ENCODE measurements at regions not wholly inside any gene's neighbourhood (a gene's known extent, or its start where the extent isn't known, plus 50 kb on each side); places are given as distances from the start of the nearest gene placed in this dataset.
A peak's percentile ranks its signal among the peaks of the same experiment; 100 is the strongest.

DNA sequence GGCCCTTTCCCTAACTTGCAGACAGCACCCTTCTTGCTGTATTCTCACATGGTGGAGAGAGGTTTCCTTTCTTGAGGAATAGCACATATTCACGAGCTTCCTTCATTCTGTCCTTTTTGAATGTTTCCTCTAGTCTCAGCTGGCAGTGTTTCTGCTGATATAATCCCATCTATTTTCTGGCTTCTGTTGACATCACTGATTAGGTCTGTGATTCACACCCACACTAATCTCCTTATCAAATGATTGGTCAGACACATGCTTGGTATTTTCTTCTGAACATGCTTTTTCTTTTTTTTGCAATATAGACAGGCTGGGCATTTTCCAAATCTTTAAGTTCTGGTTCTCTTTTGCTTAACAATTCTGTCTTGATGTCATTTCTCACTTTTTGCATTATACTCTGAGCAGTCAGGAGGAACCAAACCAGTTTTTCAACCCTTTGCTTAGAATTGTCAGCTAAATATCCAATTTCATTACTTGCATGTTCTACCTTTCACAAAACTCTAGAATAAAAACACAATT lies 65.4 kb downstream of the OXSM start:
- no peak for DNase-seq (ENCODE audit: low read depth)
- TF ChIP-seq, protein P1, sequence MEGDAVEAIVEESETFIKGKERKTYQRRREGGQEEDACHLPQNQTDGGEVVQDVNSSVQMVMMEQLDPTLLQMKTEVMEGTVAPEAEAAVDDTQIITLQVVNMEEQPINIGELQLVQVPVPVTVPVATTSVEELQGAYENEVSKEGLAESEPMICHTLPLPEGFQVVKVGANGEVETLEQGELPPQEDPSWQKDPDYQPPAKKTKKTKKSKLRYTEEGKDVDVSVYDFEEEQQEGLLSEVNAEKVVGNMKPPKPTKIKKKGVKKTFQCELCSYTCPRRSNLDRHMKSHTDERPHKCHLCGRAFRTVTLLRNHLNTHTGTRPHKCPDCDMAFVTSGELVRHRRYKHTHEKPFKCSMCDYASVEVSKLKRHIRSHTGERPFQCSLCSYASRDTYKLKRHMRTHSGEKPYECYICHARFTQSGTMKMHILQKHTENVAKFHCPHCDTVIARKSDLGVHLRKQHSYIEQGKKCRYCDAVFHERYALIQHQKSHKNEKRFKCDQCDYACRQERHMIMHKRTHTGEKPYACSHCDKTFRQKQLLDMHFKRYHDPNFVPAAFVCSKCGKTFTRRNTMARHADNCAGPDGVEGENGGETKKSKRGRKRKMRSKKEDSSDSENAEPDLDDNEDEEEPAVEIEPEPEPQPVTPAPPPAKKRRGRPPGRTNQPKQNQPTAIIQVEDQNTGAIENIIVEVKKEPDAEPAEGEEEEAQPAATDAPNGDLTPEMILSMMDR (IDR thresholded peaks at IDR 0.05; ENCODE audit: low read length, missing control alignments), result no peak
- no peak overlapping the region for H3K4me3 ChIP-seq (replicated peaks; ENCODE audit: low read depth, low read length)

DNA sequence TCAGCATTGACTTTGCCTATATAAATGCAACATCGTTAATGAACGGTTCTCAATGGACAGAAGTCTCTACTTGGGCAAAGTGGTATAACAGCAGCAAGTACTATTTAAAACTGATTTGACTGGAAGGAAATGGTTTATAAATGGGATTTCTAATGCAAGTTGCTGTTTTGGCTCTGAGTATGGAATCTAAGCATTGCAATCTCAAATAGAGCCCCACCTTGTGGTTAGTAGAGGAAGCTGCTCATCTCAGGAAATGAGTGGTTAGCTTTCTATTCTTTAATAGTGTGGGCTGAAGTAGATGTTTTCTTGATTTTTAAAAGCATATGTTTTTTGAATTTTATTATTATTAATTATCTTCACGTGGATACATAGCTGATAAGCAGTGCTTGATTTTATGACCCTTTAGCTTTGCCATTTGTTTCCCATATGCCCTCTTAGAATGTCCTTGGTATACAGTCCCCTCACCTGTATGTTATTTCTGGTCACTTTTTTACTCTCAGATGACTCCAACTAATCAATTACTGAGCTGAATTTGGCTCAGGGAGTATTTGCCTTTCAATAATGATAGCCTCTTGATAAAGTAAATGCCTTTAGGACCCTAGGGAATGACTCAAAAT lies 67.1 kb downstream of the OXSM start:
- TF ChIP-seq, protein P1 (IDR thresholded peaks at IDR 0.05; ENCODE audit: low read length, missing control alignments), result peak; percentile 95
- DNase-seq (ENCODE audit: low read depth), result peak; percentile 74
- no peak overlapping the region for H3K4me3 ChIP-seq (replicated peaks; ENCODE audit: low read depth, low read length)

DNA sequence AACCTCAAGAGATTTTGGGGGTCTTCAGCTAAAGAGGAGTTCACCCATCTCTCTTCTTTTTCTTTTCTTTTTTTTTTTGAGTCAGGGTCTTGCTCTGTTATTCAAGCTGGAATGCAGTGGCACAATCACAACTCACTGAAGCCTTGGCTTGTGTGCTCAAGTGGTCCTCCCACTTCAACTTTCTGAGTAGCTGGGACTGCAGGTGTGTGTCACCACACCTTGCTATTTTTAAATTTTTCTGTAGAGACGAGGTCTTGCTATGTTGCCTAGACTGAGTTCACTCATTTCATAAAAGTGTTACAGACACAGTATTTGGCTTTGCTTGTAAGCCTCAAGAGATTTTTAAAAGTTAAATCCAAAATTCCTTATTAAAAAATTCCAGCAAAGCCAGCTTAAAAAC lies 71.7 kb downstream of the OXSM start:
- DNase-seq (ENCODE audit: low read depth), result no peak
- H3K4me3 ChIP-seq (replicated peaks; ENCODE audit: low read depth, low read length), result no peak overlapping the region
- TF ChIP-seq, protein P1 (IDR thresholded peaks at IDR 0.05; ENCODE audit: low read length, missing control alignments), result no peak

DNA sequence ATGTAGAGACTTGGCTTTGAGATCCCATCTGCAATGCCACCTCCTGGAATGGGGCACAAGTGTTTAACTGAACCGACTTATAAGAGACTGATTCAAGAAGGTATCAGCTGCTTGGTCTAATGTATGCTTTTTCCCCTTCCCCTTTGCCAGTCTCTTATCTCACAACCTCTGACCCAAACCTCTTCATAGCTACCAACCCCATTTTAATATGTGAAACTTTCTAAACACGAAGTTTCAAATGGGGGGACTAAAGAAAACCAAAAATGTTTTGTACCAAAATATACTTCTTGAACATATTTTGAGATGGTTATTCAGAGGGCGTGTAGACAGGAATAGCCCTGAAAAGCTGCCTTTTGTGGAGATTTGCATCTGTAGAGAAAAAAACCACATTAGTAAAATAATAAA lies 73.1 kb downstream of the OXSM start:
- no peak overlapping the region for H3K4me3 ChIP-seq (replicated peaks; ENCODE audit: low read depth, low read length)
- no peak for DNase-seq (ENCODE audit: low read depth)
- TF ChIP-seq, protein P1 (IDR thresholded peaks at IDR 0.05; ENCODE audit: low read length, missing control alignments), result no peak

DNA sequence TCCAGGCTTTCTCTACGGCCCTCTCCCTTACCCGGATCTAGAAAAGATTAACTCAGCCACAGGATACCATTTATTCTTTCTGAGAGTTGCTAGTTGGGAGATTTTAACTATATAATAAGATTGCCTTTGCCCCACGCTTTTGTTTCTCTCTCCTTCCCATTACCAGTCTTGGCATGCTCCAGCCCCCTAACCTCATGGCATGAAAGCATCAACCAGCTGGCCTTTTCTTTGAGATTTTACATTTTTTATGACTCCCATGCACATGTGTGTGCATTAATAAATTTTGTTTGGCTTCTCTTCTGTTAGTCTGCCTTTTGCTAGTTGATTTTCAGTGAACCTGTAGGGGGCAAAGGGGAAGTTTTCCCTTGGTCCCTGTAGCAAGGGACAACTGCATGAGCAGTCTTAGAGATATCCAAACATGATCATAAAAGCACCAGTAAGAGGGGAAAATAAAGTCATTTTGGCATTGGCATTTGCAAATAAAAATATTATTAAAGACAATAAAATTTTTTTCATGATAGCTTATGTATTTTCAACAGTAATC lies 73.6 kb downstream of the OXSM start:
- TF ChIP-seq, protein P1 (IDR thresholded peaks at IDR 0.05; ENCODE audit: low read length, missing control alignments), result peak; percentile 11
- H3K4me3 ChIP-seq (replicated peaks; ENCODE audit: low read depth, low read length), result no peak overlapping the region
- no peak for DNase-seq (ENCODE audit: low read depth)

DNA sequence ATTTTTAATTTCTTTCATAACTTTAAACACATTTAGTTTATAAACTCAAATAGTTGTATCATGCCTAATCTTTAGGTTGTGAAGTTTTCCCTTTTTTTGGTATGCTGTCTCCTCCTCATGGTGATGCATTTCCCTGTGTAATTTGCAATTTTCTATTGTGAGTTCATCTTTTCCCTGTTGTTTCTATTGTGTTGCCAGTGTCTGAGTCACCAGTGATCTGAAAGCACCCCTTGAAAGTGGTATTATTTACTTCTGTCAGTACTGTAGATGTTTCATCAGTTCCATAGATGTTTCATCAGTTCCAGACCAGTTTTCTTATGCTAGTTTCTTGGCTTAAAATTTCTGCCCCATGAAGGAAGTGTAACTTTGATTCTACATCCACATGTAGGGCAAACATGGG lies 80.6 kb downstream of the OXSM start:
- DNase-seq (ENCODE audit: low read depth), result peak; percentile 22
- TF ChIP-seq, protein P1 (IDR thresholded peaks at IDR 0.05; ENCODE audit: low read length, missing control alignments), result no peak

More for the DNA sequence above, 80.6 kb downstream of the OXSM start:
- H3K4me3 ChIP-seq (replicated peaks; ENCODE audit: low read depth, low read length), result no peak overlapping the region
